ENCODE measurements at regions not wholly inside any gene's neighbourhood (a gene's known extent, or its start where the extent isn't known, plus 50 kb on each side); places are given as distances from the start of the nearest gene placed in this dataset.

DNA sequence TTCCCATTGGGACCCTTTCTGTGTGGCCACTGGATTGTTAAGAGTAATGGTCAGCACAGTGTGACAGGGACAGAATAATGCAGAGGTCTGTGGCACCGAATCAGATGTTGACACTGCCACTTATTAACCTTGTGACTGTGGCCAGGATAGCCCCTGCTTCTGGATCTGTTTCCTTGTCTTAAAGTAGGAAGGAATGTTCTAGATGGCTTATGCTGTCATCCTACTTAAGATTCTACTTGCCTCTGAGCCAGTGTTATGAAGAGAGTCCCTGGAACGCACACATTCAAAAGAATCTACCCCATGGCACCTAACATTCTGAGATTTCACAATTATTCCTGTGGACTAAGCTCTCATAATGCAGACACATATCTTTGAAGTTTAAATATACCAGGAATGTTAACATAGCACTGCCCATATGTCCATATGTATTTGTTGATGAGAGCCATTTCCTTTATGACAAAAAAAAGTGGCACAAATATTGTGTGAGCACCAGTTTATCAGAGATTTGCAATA is 612.7 kb downstream of the TLR4 start:
- ChIA-PET CTCF (no interaction called here), POLR2A (no interaction called here)
- TF ChIP-seq TCF7L2 (IDR thresholded peaks at IDR 0.05; ENCODE audit: low read depth, low read length): no peak
- no peak for TF ChIP-seq SIN3A (IDR thresholded peaks at IDR 0.05; ENCODE audit: borderline replicate concordance, insufficient read depth, low read depth, low read length)
- TF ChIP-seq, protein P1, sequence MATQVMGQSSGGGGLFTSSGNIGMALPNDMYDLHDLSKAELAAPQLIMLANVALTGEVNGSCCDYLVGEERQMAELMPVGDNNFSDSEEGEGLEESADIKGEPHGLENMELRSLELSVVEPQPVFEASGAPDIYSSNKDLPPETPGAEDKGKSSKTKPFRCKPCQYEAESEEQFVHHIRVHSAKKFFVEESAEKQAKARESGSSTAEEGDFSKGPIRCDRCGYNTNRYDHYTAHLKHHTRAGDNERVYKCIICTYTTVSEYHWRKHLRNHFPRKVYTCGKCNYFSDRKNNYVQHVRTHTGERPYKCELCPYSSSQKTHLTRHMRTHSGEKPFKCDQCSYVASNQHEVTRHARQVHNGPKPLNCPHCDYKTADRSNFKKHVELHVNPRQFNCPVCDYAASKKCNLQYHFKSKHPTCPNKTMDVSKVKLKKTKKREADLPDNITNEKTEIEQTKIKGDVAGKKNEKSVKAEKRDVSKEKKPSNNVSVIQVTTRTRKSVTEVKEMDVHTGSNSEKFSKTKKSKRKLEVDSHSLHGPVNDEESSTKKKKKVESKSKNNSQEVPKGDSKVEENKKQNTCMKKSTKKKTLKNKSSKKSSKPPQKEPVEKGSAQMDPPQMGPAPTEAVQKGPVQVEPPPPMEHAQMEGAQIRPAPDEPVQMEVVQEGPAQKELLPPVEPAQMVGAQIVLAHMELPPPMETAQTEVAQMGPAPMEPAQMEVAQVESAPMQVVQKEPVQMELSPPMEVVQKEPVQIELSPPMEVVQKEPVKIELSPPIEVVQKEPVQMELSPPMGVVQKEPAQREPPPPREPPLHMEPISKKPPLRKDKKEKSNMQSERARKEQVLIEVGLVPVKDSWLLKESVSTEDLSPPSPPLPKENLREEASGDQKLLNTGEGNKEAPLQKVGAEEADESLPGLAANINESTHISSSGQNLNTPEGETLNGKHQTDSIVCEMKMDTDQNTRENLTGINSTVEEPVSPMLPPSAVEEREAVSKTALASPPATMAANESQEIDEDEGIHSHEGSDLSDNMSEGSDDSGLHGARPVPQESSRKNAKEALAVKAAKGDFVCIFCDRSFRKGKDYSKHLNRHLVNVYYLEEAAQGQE (IDR thresholded peaks at IDR 0.05; ENCODE audit: insufficient read depth in 1 of 2, low read depth in 2 of 2, low read length in 1 of 2): no peak
- TF ChIP-seq POLR2AphosphoS5 (IDR thresholded peaks at IDR 0.05; ENCODE audit: low read depth, low read length): no peak
- TF ChIP-seq, protein P2, sequence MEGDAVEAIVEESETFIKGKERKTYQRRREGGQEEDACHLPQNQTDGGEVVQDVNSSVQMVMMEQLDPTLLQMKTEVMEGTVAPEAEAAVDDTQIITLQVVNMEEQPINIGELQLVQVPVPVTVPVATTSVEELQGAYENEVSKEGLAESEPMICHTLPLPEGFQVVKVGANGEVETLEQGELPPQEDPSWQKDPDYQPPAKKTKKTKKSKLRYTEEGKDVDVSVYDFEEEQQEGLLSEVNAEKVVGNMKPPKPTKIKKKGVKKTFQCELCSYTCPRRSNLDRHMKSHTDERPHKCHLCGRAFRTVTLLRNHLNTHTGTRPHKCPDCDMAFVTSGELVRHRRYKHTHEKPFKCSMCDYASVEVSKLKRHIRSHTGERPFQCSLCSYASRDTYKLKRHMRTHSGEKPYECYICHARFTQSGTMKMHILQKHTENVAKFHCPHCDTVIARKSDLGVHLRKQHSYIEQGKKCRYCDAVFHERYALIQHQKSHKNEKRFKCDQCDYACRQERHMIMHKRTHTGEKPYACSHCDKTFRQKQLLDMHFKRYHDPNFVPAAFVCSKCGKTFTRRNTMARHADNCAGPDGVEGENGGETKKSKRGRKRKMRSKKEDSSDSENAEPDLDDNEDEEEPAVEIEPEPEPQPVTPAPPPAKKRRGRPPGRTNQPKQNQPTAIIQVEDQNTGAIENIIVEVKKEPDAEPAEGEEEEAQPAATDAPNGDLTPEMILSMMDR (IDR thresholded peaks at IDR 0.05): no peak
- ATAC-seq: no peak
- no TSS peak for BruUV-seq (replicated peaks)
- Histone ChIP-seq H3K36me3 (ENCODE audit: control insufficient read depth, insufficient read depth, low read length) (no peaks in the 10 kb centered on the region), H3K4me1 (ENCODE audit: control insufficient read depth, insufficient read depth, low read length) (no peaks in the 10 kb centered on the region), H3K4me3 (ENCODE audit: low read depth in 2 of 2, low read length in 2 of 2) (no peak overlapping the region), H3K27ac (ENCODE audit: low read length) (no peak overlapping the region), H3K9me3 (ENCODE audit: control insufficient read depth, insufficient read depth, low read depth, low read length) (no peaks in the 10 kb centered on the region), H3K27me3 (ENCODE audit: control insufficient read depth, insufficient read depth, low read length) (no peaks in the 10 kb centered on the region)
- in situ Hi-C loops (cut with HindIII; ENCODE audit: low pct_unique_long_range_greater_than_20kb, low sequenced_read_pairs): no loop called here
- no peak for DNase-seq (ENCODE audit: low read depth, low spot score)
- intact Hi-C loops (cut with micrococcal nuclease; ENCODE audit: unreplicated experiment): no loop called here

DNA sequence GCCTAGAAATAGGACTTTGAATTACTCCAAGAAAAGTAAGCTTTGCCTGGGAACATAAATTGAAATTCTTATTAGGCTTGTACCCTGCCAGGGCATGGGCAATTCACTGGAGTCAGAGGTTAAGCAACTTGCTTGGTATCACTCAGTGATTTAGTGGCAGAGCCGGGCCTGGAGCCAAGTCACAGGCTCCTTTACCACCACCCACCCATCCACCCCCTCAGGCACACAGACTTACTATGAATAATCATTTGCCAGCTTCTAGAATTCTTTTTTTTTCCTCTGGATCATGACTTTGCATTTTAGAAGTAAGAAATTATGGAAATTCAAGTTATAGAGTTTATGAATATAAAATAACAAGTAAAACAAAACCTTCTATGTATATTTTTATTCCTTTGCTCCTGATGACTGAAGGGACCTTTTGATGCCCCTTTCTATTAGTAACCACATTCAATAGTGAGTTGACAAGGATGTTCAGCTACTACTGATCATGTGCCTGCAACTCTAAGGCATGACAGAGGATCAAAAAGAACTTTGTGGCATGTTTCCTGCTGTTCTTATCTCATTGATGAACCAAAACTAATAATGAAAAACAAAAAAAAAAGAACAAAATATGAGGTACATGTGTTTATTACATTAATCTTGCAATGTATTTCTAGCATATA is 614.7 kb downstream of the TLR4 start:
- Histone ChIP-seq H3K4me1 (ENCODE audit: control insufficient read depth, insufficient read depth, low read length) (no peaks in the 10 kb centered on the region), H3K27ac (ENCODE audit: low read length) (no peak overlapping the region), H3K27me3 (ENCODE audit: control insufficient read depth, insufficient read depth, low read length) (no peaks in the 10 kb centered on the region), H3K9me3 (ENCODE audit: control insufficient read depth, insufficient read depth, low read depth, low read length) (no peaks in the 10 kb centered on the region), H3K36me3 (ENCODE audit: control insufficient read depth, insufficient read depth, low read length) (no peaks in the 10 kb centered on the region), H3K4me3 (ENCODE audit: low read depth in 2 of 2, low read length in 2 of 2) (no peak overlapping the region)
- CTCF ChIA-PET: no interaction called here
- TF ChIP-seq POLR2AphosphoS5 (IDR thresholded peaks at IDR 0.05; ENCODE audit: low read depth, low read length) (no peak), TCF7L2 (IDR thresholded peaks at IDR 0.05; ENCODE audit: low read depth, low read length) (no peak), SIN3A (IDR thresholded peaks at IDR 0.05; ENCODE audit: borderline replicate concordance, insufficient read depth, low read depth, low read length) (no peak)
- TF ChIP-seq, protein P2 (IDR thresholded peaks at IDR 0.05): no peak
- TF ChIP-seq, protein P1 (IDR thresholded peaks at IDR 0.05; ENCODE audit: insufficient read depth in 1 of 2, low read depth in 2 of 2, low read length in 1 of 2): no peak
- in situ Hi-C loops (cut with HindIII; ENCODE audit: low pct_unique_long_range_greater_than_20kb, low sequenced_read_pairs): no loop called here
- DNase-seq (ENCODE audit: low read depth, low spot score) (no peak), ATAC-seq (no peak)
- POLR2A ChIA-PET: no interaction called here
- intact Hi-C loops (cut with micrococcal nuclease; ENCODE audit: unreplicated experiment): no loop called here
- BruUV-seq (replicated peaks): no TSS peak

All from Panc1 (cell line).